ENCODE measurements at regions not wholly inside any gene's neighbourhood (a gene's known extent, or its start where the extent isn't known, plus 50 kb on each side); places are given as distances from the start of the nearest gene placed in this dataset.

DNA sequence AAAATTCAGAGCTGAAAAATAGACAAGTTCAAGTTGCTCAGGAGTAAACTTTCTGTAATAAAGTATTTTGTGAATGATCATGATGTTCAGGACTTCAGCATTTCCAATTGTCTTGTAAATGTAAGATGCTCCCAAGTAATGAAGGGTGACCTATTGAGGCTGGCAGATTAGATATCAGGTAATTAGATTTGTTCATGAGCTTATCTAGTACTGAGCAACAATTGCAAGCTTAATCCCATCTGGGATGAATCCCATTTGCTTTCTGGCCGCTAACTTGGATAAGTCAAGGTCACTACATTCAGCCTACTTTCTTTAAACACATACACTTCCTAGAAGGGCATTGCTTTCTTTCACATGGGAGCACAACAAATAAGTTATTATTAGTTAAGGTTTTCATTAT lies 82.4 kb upstream of the ITGB1 start:
- WGBS = 85% methylated on average over 1 of the region's 1 CpG
- no peaks in the 10 kb centered on the region for H3K4me1 ChIP-seq (replicated peaks)
- H3K4me3 ChIP-seq = no peak overlapping the region
- H3K27me3 ChIP-seq (replicated peaks; ENCODE audit: insufficient read depth) = no peaks in the 10 kb centered on the region
- H3K9me3 ChIP-seq = no peaks in the 10 kb centered on the region
- no peak for DNase-seq (ENCODE audit: low spot score)
- intact Hi-C loops (cut with DNase I) = no loop called here
- TF ChIP-seq, protein P1, sequence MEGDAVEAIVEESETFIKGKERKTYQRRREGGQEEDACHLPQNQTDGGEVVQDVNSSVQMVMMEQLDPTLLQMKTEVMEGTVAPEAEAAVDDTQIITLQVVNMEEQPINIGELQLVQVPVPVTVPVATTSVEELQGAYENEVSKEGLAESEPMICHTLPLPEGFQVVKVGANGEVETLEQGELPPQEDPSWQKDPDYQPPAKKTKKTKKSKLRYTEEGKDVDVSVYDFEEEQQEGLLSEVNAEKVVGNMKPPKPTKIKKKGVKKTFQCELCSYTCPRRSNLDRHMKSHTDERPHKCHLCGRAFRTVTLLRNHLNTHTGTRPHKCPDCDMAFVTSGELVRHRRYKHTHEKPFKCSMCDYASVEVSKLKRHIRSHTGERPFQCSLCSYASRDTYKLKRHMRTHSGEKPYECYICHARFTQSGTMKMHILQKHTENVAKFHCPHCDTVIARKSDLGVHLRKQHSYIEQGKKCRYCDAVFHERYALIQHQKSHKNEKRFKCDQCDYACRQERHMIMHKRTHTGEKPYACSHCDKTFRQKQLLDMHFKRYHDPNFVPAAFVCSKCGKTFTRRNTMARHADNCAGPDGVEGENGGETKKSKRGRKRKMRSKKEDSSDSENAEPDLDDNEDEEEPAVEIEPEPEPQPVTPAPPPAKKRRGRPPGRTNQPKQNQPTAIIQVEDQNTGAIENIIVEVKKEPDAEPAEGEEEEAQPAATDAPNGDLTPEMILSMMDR (IDR thresholded peaks at IDR 0.05) = no peak
- TF ChIP-seq POLR2A (IDR thresholded peaks at IDR 0.05) (no peak), POLR2AphosphoS5 (IDR thresholded peaks at IDR 0.05) (no peak)
- no peak overlapping the region for H3K27ac ChIP-seq
- H3K36me3 ChIP-seq = no peaks in the 10 kb centered on the region

DNA sequence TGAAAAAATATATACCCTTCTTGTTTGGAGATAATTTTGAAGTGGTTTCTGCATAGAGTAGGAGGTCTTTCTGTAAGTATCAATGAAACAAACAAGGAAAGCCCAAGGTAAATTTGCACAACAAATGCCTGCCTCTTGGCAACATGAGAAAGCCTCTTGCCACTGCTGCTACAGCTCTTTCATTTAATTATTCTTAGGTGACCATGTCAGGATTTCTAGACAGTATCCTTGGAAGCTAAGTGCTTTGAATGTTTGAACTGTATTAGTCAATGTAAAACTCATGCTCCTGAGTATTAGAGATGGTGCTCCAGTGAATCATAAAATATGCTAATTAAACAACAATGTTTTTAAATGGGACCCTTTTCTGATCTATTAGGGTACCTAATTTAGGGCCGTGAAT lies 81.2 kb upstream of the ITGB1 start:
- H3K4me1 ChIP-seq (replicated peaks) = no peaks in the 10 kb centered on the region
- TF ChIP-seq POLR2AphosphoS5 (IDR thresholded peaks at IDR 0.05) = no peak
- WGBS = 97% methylated on average over 1 of the region's 1 CpG
- H3K36me3 ChIP-seq = no peaks in the 10 kb centered on the region
- H3K27me3 ChIP-seq (replicated peaks; ENCODE audit: insufficient read depth) = no peaks in the 10 kb centered on the region
- intact Hi-C loops (cut with DNase I) = no loop called here
- H3K27ac ChIP-seq = no peak overlapping the region
- DNase-seq (ENCODE audit: low spot score) = no peak
- no peak overlapping the region for H3K4me3 ChIP-seq
- no peaks in the 10 kb centered on the region for H3K9me3 ChIP-seq

DNA sequence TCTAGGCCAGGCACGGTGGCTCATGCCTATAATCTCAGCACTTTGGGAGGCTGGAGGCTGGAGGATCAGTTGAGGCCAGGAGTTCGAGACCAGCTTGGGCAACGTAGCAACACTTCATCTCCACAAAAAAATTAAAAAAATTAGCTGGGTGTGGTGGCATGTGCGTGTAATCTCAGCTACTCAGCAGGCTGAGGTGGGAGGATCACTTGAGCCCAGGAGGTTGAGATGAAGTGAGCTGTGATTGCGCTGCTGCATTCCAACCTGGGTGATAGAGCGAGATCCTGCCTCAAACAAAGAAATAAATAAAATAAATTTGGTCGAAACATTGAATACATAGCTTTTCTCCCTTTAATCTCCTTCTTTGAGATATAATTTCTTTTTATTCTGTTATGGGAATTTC lies 80.6 kb upstream of the ITGB1 start:
- Histone ChIP-seq H3K9me3 (no peaks in the 10 kb centered on the region), H3K36me3 (no peaks in the 10 kb centered on the region), H3K4me3 (no peak overlapping the region), H3K27ac (no peak overlapping the region), H3K27me3 (replicated peaks; ENCODE audit: insufficient read depth) (no peaks in the 10 kb centered on the region), H3K4me1 (replicated peaks) (no peaks in the 10 kb centered on the region)
- intact Hi-C loops (cut with DNase I) = no loop called here
- TF ChIP-seq POLR2A (IDR thresholded peaks at IDR 0.05) = no peak
- WGBS = 91% methylated on average over 7 of the region's 7 CpGs
- no peak for DNase-seq (ENCODE audit: low spot score)

DNA sequence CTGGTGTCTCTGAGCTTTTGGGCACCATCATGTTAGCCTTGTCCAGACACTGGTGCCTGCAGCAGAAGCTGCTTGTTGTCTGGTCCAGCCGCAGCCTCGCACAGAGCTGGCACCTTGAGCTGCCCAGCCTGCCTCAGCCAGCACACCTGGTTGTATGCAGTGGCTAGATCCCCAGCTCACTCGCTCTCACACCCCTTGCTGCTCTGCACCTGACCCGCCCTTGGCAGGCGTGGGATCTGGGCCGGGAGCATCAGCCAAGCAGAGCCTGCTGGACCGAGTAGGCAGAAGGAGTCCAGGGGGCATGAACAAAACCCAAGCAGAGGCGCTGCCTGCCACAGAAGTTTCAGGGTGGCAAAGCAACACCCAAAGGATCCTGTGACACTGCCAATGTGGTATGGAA lies 79.7 kb upstream of the ITGB1 start:
- 96% methylated on average over 5 of the region's 8 CpGs for WGBS
- no peaks in the 10 kb centered on the region for H3K4me1 ChIP-seq (replicated peaks)
- no peak overlapping the region for H3K27ac ChIP-seq
- no peaks in the 10 kb centered on the region for H3K9me3 ChIP-seq
- H3K4me3 ChIP-seq = no peak overlapping the region
- no peak for DNase-seq (ENCODE audit: low spot score)
- intact Hi-C loops (cut with DNase I) = no loop called here
- no peaks in the 10 kb centered on the region for H3K36me3 ChIP-seq
- no peak for TF ChIP-seq POLR2A (IDR thresholded peaks at IDR 0.05)
- no peak for TF ChIP-seq POLR2AphosphoS5 (IDR thresholded peaks at IDR 0.05)
- TF ChIP-seq, protein P1 (IDR thresholded peaks at IDR 0.05) = no peak
- H3K27me3 ChIP-seq (replicated peaks; ENCODE audit: insufficient read depth) = no peaks in the 10 kb centered on the region

DNA sequence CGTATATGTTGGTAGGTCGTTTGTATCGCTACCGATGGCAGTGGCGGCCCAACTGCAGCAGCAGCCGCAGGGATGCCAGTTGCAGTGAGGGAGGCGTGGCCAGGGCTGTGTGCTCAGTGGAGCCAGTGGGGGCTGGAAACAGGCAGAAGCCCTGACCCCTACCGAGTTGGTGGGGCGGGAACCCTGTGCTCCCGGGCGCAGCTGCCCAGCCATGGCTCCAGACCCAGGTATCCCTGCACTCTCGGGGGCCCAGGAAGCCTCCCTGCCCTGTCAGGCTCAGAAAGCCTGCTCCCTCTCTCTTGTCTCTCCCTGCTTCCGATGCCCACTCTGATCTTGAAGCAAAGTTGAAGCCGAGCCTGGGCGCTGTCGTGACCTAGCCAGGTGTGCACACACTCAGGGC lies 78.6 kb upstream of the ITGB1 start:
- no peak for TF ChIP-seq POLR2AphosphoS5 (IDR thresholded peaks at IDR 0.05)
- TF ChIP-seq, protein P1 (IDR thresholded peaks at IDR 0.05) = no peak
- no peak for TF ChIP-seq POLR2A (IDR thresholded peaks at IDR 0.05)
- Histone ChIP-seq H3K9me3 (no peaks in the 10 kb centered on the region), H3K36me3 (no peaks in the 10 kb centered on the region), H3K4me3 (no peak overlapping the region), H3K27ac (no peak overlapping the region), H3K27me3 (replicated peaks; ENCODE audit: insufficient read depth) (no peaks in the 10 kb centered on the region), H3K4me1 (replicated peaks) (peaks cover 2% of the 10 kb centered on the region)
- DNase-seq (ENCODE audit: low spot score) = no peak
- WGBS = 93% methylated on average over 16 of the region's 16 CpGs
- intact Hi-C loops (cut with DNase I) = no loop called here

DNA sequence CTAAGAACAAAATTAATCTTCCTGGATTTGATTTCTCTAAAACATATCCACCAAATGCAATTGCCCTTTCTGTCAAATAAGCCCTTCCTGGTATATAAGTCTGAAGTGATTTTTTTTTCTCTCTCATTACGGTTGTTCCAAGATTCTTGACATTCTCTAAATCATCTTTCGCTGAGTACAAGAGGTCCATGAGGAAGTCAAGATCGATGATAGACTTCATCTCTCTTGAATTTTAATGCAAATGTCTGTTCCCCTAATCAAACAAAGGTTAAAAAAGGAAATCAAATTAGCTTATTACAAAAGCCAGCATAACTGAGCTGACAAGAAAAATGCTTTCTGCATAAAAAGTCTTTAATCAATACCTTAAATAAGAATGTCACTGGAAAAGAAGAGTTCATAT lies 77.4 kb upstream of the ITGB1 start:
- no peaks in the 10 kb centered on the region for H3K36me3 ChIP-seq
- no peak for DNase-seq (ENCODE audit: low spot score)
- H3K4me1 ChIP-seq (replicated peaks) = peaks cover 2% of the 10 kb centered on the region
- no peaks in the 10 kb centered on the region for H3K9me3 ChIP-seq
- intact Hi-C loops (cut with DNase I) = no loop called here
- H3K4me3 ChIP-seq = no peak overlapping the region
- 79% methylated on average over 3 of the region's 3 CpGs for WGBS
- TF ChIP-seq, protein P1 (IDR thresholded peaks at IDR 0.05) = no peak
- TF ChIP-seq POLR2AphosphoS5 (IDR thresholded peaks at IDR 0.05) (no peak), POLR2A (IDR thresholded peaks at IDR 0.05) (no peak)
- H3K27me3 ChIP-seq (replicated peaks; ENCODE audit: insufficient read depth) = no peaks in the 10 kb centered on the region
- no peak overlapping the region for H3K27ac ChIP-seq

Data from prostate gland (tissue), 2 donors.